Endodermal cell (in vitro differentiated cells): ENCODE measurements at regions not wholly inside any gene's neighbourhood (a gene's known extent, or its start where the extent isn't known, plus 50 kb on each side); places are given as distances from the start of the nearest gene placed in this dataset.

ENCODE experiments used
- DNase-seq: peaks from one replicate; pipeline ENCODE4 v3.0.0-alpha.2; 2017
- H3K27ac ChIP-seq: 2 replicates; pipeline ENCODE4 v1.5.1; 2013; ENCODE audit warnings: mild to moderate bottlenecking, low read depth, low read length, moderate library complexity
- H3K27me3 ChIP-seq: 2 replicates; pipeline ENCODE4 v1.6.1; 2013; ENCODE audit warnings: mild to moderate bottlenecking, low read length, moderate library complexity; ENCODE audit not compliant: insufficient read depth, control insufficient read depth, poor library complexity, severe bottlenecking
- H3K36me3 ChIP-seq: 2 replicates; pipeline ENCODE4 v1.7.0; 2013; ENCODE audit warnings: mild to moderate bottlenecking, low read length, moderate library complexity; ENCODE audit not compliant: control insufficient read depth, insufficient read depth
- H3K4me1 ChIP-seq: one replicate; pipeline ENCODE4 v1.7.0; 2013; ENCODE audit warnings: low read length; ENCODE audit not compliant: control insufficient read depth, insufficient read depth
- H3K4me3 ChIP-seq: 2 replicates; pipeline ENCODE4 v1.5.1; 2013; ENCODE audit warnings: mild to moderate bottlenecking, low read length, moderate library complexity
- H3K9ac ChIP-seq: 2 replicates; pipeline ENCODE4 v1.6.1; 2013; ENCODE audit warnings: mild to moderate bottlenecking, low read length, moderate library complexity; ENCODE audit not compliant: poor library complexity, severe bottlenecking; ENCODE audit errors: extremely low read depth
- H3K9me3 ChIP-seq: 2 replicates; pipeline ENCODE4 v1.6.1; 2013; ENCODE audit warnings: mild to moderate bottlenecking, low read length, moderate library complexity; ENCODE audit not compliant: control insufficient read depth
- H3K27ac Mint-ChIP-seq: 2 replicates; pipeline ENCODE4 v1.8.0; 2020; ENCODE audit warnings: mixed read lengths
- H3K27me3 Mint-ChIP-seq: 2 replicates; pipeline ENCODE4 v1.8.0; 2021; ENCODE audit warnings: mild to moderate bottlenecking, mixed read lengths; ENCODE audit not compliant: insufficient read depth
- H3K36me3 Mint-ChIP-seq: 2 replicates; pipeline ENCODE4 v1.8.0; 2020; ENCODE audit warnings: low read depth, mixed read lengths
- H3K4me1 Mint-ChIP-seq: 2 replicates; pipeline ENCODE4 v1.8.0; 2020; ENCODE audit warnings: mixed read lengths
- H3K4me3 Mint-ChIP-seq: 2 replicates; pipeline ENCODE4 v1.8.0; 2020; ENCODE audit warnings: mild to moderate bottlenecking, moderate library complexity, mixed read lengths
- H3K9me3 Mint-ChIP-seq: 2 replicates; pipeline ENCODE4 v1.8.0; 2020; ENCODE audit warnings: mild to moderate bottlenecking, mixed read lengths
- WGBS, 2 experiments: methylation state at CpG; one replicate each; pipeline versions ENCODE4 v1.1.5 to v1.1.7; 2013; ENCODE audit warnings: missing lambda C conversion rate in 2 of 2, mixed read lengths in 1 of 2; ENCODE audit not compliant: insufficient coverage in 1 of 2, insufficient read length in 1 of 2; 5-methylcytosine and 5-hydroxymethylcytosine counted together
- TF ChIP-seq, protein P1 (sequence below): fragments of 200-600 bp; sonication (generic); conservative IDR thresholded peaks from 2 replicates; pipeline ENCODE4 v1.5.0; 2021; ENCODE audit warnings: antibody characterized with exemption, mild to moderate bottlenecking

DNA sequence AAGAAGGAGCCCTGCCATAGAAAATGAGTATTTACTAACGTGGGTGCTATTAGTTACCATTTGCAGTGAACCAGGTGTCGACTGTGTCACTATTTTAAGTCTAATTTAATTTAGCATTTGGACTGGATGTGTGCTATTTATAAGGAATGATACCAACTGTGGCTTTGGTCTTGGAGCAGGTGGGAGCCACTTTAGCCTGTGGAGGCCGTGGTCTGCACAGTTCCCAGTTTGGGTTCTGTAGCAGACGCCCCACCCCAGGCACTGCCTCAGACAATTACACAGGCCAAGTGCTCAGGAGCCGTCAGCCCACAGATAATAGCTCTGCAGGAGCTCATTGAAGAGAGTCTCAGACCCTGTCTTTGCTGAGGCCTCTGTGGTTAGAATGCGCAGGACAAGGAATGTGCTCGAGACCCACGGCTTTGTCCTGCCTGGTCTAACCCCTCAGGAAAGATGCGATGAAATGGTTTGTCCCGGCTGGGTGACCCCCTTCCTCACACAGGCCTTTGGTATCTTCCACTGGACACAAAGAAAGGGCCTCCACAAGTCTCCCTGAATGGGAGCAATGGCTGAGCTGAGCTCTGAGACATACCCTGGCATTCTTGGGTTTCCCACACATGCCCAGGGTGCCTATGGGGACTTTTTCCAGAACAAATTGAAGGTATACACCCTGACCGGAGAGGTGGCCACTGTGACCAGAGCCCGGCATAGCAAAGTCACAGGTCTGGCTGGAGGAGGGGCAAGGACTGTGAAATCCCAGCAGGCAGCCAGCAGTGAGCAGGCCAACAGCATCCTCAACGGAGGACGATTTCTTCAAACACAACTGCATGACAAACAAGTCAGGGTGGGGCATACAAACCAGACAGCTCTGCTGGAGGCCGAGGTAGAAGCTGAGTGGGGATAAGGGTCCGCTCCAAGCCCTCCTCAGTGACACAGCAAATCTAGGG, 251.2 kb downstream of the ARHGAP12 start:
- Mint-ChIP-seq H3K9me3 (peaks cover 52% of the 10 kb centered on the region), H3K4me3 (no peak overlapping the region), H3K27ac (peak overlapping the region; percentile 94), H3K27me3 (no peaks in the 10 kb centered on the region), H3K36me3 (no peaks in the 10 kb centered on the region), H3K4me1 (peaks cover 4% of the 10 kb centered on the region)
- WGBS, 2 experiments = 54 to 65% methylated on average over 14 to 16 of the region's 16 CpGs
- no peaks in the 10 kb centered on the region for H3K36me3 ChIP-seq
- H3K9me3 ChIP-seq = peaks cover 48% of the 10 kb centered on the region
- no peaks in the 10 kb centered on the region for H3K27me3 ChIP-seq
- H3K9ac ChIP-seq = no peak overlapping the region
- peak; percentile 80 for DNase-seq
- H3K27ac ChIP-seq = peak overlapping the region; percentile 99
- peak overlapping the region; percentile 41 for H3K4me3 ChIP-seq
- TF ChIP-seq, protein P1, sequence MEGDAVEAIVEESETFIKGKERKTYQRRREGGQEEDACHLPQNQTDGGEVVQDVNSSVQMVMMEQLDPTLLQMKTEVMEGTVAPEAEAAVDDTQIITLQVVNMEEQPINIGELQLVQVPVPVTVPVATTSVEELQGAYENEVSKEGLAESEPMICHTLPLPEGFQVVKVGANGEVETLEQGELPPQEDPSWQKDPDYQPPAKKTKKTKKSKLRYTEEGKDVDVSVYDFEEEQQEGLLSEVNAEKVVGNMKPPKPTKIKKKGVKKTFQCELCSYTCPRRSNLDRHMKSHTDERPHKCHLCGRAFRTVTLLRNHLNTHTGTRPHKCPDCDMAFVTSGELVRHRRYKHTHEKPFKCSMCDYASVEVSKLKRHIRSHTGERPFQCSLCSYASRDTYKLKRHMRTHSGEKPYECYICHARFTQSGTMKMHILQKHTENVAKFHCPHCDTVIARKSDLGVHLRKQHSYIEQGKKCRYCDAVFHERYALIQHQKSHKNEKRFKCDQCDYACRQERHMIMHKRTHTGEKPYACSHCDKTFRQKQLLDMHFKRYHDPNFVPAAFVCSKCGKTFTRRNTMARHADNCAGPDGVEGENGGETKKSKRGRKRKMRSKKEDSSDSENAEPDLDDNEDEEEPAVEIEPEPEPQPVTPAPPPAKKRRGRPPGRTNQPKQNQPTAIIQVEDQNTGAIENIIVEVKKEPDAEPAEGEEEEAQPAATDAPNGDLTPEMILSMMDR = no peak
- no peaks in the 10 kb centered on the region for H3K4me1 ChIP-seq

GRCh38 chr10:31675726-31676125, 252.9 kb downstream of the ARHGAP12 start:
- H3K9me3 Mint-ChIP-seq = peaks cover 50% of the 10 kb centered on the region

GRCh38 chr10:31669357-31669756, 259.3 kb downstream of the ARHGAP12 start:
- Mint-ChIP-seq H3K27ac (no peak overlapping the region), H3K4me1 (peaks cover 31% of the 10 kb centered on the region), H3K4me3 (no peak overlapping the region), H3K27me3 (no peaks in the 10 kb centered on the region), H3K36me3 (no peaks in the 10 kb centered on the region), H3K9me3 (peaks cover 27% of the 10 kb centered on the region)
- Histone ChIP-seq H3K4me3 (no peak overlapping the region), H3K9ac (no peak overlapping the region), H3K27me3 (no peaks in the 10 kb centered on the region), H3K27ac (peak overlapping the region; percentile 8), H3K4me1 (peaks cover 24% of the 10 kb centered on the region), H3K9me3 (peaks cover 42% of the 10 kb centered on the region), H3K36me3 (no peaks in the 10 kb centered on the region)
- DNase-seq = no peak
- TF ChIP-seq, protein P1 = no peak
- 93 to 100% methylated on average over 1 of the region's 1 CpG for WGBS, 2 experiments

More at GRCh38 chr10:31675726-31676125, 252.9 kb downstream of the ARHGAP12 start:
- Mint-ChIP-seq H3K4me3 (no peak overlapping the region), H3K27ac (no peak overlapping the region), H3K4me1 (peaks cover 4% of the 10 kb centered on the region), H3K27me3 (no peaks in the 10 kb centered on the region), H3K36me3 (no peaks in the 10 kb centered on the region)
- TF ChIP-seq, protein P1 = no peak
- Histone ChIP-seq H3K36me3 (no peaks in the 10 kb centered on the region), H3K27me3 (no peaks in the 10 kb centered on the region), H3K9ac (no peak overlapping the region), H3K27ac (no peak overlapping the region), H3K4me1 (no peaks in the 10 kb centered on the region), H3K4me3 (no peak overlapping the region), H3K9me3 (peaks cover 49% of the 10 kb centered on the region)
- no peak for DNase-seq
